KMS-11 (cell line): ENCODE measurements at regions not wholly inside any gene's neighbourhood (a gene's known extent, or its start where the extent isn't known, plus 50 kb on each side); places are given as distances from the start of the nearest gene placed in this dataset.
"Not testable (repeated sequence)": the region's sequence is repeated elsewhere in the genome, so short reads cannot be mapped to it uniquely, and the experiment has no call there.

Experiments
- H2AFZ ChIP-seq: fragments of 200-600 bp; sonication (generic); 2 replicates; pipeline ENCODE4 v1.6.1; 2016; ENCODE audit warnings: antibody characterized with exemption, mixed run types, low read depth
- H3K27ac ChIP-seq: fragments of 200-600 bp; sonication (generic); 2 replicates; pipeline ENCODE4 v1.6.1; 2016; ENCODE audit warnings: mild to moderate bottlenecking, mixed run types
- H3K27me3 ChIP-seq: fragments of 200-600 bp; sonication (generic); 2 replicates; pipeline ENCODE4 v1.6.1; 2017; ENCODE audit warnings: mild to moderate bottlenecking, low read depth, mixed run types, moderate library complexity; ENCODE audit not compliant: insufficient read depth
- H3K36me3 ChIP-seq: fragments of 200-600 bp; sonication (generic); 2 replicates; pipeline ENCODE4 v1.6.1; 2017; ENCODE audit warnings: mild to moderate bottlenecking, mixed run types; ENCODE audit not compliant: insufficient read depth
- H3K4me1 ChIP-seq: fragments of 200-600 bp; sonication (generic); 2 replicates; pipeline ENCODE4 v1.6.1; 2016; ENCODE audit warnings: mild to moderate bottlenecking, low read depth, mixed run types; ENCODE audit not compliant: poor library complexity, severe bottlenecking
- H3K4me2 ChIP-seq: fragments of 200-600 bp; sonication (generic); 2 replicates; pipeline ENCODE4 v1.7.0; 2016; ENCODE audit warnings: mild to moderate bottlenecking, mixed run types
- H3K4me3 ChIP-seq: fragments of 200-600 bp; sonication (generic); IDR thresholded peaks from 2 replicates; pipeline ENCODE4 v1.6.1; 2017; ENCODE audit warnings: low read depth, low read length, mixed read lengths; ENCODE audit not compliant: insufficient read depth
- H3K79me2 ChIP-seq: fragments of 200-600 bp; sonication (generic); 2 replicates; pipeline ENCODE4 v1.6.1; 2016; ENCODE audit warnings: low read depth, mixed run types; ENCODE audit not compliant: insufficient read depth
- H3K9ac ChIP-seq: fragments of 200-600 bp; sonication (generic); 2 replicates; pipeline ENCODE4 v1.6.1; 2016; ENCODE audit warnings: mild to moderate bottlenecking, mixed run types
- H4K20me1 ChIP-seq: fragments of 200-600 bp; sonication (generic); 2 replicates; pipeline ENCODE4 v1.6.1; 2016; ENCODE audit warnings: mild to moderate bottlenecking, mixed run types; ENCODE audit not compliant: insufficient read depth
- TF ChIP-seq, protein P1 (sequence below): fragments of 200-600 bp; sonication (generic); conservative IDR thresholded peaks from 2 replicates; pipeline ENCODE4 v1.6.1; 2017; ENCODE audit warnings: low read depth, mild to moderate bottlenecking, antibody characterized with exemption, low read length, moderate library complexity, mixed read lengths

GRCh38 chr10:9944690-9945089, 1073.0 kb upstream of the CELF2 start:
- Histone ChIP-seq H4K20me1 (no peaks in the 10 kb centered on the region), H3K4me1 (no peaks in the 10 kb centered on the region), H3K4me3 (no peak overlapping the region), H3K4me2 (no peak overlapping the region), H2AFZ (no peak overlapping the region), H3K27me3 (no peaks in the 10 kb centered on the region), H3K79me2 (no peaks in the 10 kb centered on the region), H3K27ac (no peak overlapping the region), H3K9ac (no peak overlapping the region), H3K36me3 (no peaks in the 10 kb centered on the region)
- TF ChIP-seq, protein P1, sequence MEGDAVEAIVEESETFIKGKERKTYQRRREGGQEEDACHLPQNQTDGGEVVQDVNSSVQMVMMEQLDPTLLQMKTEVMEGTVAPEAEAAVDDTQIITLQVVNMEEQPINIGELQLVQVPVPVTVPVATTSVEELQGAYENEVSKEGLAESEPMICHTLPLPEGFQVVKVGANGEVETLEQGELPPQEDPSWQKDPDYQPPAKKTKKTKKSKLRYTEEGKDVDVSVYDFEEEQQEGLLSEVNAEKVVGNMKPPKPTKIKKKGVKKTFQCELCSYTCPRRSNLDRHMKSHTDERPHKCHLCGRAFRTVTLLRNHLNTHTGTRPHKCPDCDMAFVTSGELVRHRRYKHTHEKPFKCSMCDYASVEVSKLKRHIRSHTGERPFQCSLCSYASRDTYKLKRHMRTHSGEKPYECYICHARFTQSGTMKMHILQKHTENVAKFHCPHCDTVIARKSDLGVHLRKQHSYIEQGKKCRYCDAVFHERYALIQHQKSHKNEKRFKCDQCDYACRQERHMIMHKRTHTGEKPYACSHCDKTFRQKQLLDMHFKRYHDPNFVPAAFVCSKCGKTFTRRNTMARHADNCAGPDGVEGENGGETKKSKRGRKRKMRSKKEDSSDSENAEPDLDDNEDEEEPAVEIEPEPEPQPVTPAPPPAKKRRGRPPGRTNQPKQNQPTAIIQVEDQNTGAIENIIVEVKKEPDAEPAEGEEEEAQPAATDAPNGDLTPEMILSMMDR, result no peak

GRCh38 chr10:9950070-9950469, 1067.6 kb upstream of the CELF2 start:
- no peaks in the 10 kb centered on the region for H3K36me3 ChIP-seq
- TF ChIP-seq, protein P1, result no peak
- no peak overlapping the region for H3K4me2 ChIP-seq
- no peaks in the 10 kb centered on the region for H4K20me1 ChIP-seq
- H3K4me1 ChIP-seq, result no peaks in the 10 kb centered on the region
- H3K27ac ChIP-seq, result no peak overlapping the region
- H3K4me3 ChIP-seq, result no peak overlapping the region
- H3K9ac ChIP-seq, result no peak overlapping the region
- H2AFZ ChIP-seq, result no peak overlapping the region
- no peaks in the 10 kb centered on the region for H3K79me2 ChIP-seq
- H3K27me3 ChIP-seq, result no peaks in the 10 kb centered on the region

GRCh38 chr10:9951481-9952257, 1066.0 kb upstream of the CELF2 start:
- no peaks in the 10 kb centered on the region for H3K36me3 ChIP-seq
- no peak overlapping the region for H2AFZ ChIP-seq
- H3K27me3 ChIP-seq, result no peaks in the 10 kb centered on the region
- no peak overlapping the region for H3K9ac ChIP-seq
- H3K4me3 ChIP-seq, result no peak overlapping the region
- no peaks in the 10 kb centered on the region for H3K79me2 ChIP-seq
- no peak overlapping the region for H3K4me2 ChIP-seq
- no peaks in the 10 kb centered on the region for H4K20me1 ChIP-seq
- no peaks in the 10 kb centered on the region for H3K4me1 ChIP-seq
- TF ChIP-seq, protein P1, result no peak
- H3K27ac ChIP-seq, result no peak overlapping the region

GRCh38 chr10:9957351-9957750, 1060.3 kb upstream of the CELF2 start:
- no peak overlapping the region for H3K9ac ChIP-seq
- no peaks in the 10 kb centered on the region for H3K4me1 ChIP-seq
- no peaks in the 10 kb centered on the region for H3K79me2 ChIP-seq
- no peaks in the 10 kb centered on the region for H4K20me1 ChIP-seq
- TF ChIP-seq, protein P1, result no peak
- no peak overlapping the region for H3K4me2 ChIP-seq
- H3K4me3 ChIP-seq, result no peak overlapping the region
- no peaks in the 10 kb centered on the region for H3K36me3 ChIP-seq
- H3K27me3 ChIP-seq, result no peaks in the 10 kb centered on the region
- H2AFZ ChIP-seq, result no peak overlapping the region
- no peak overlapping the region for H3K27ac ChIP-seq

GRCh38 chr10:9957876-9958275, 1059.8 kb upstream of the CELF2 start:
- H3K27ac ChIP-seq, H3K9ac ChIP-seq, H3K79me2 ChIP-seq, H3K27me3 ChIP-seq, H4K20me1 ChIP-seq, H2AFZ ChIP-seq, H3K4me2 ChIP-seq, H3K36me3 ChIP-seq, H3K4me3 ChIP-seq, H3K4me1 ChIP-seq: not testable (repeated sequence)
